ENCODE measurements at regions not wholly inside any gene's neighbourhood (a gene's known extent, or its start where the extent isn't known, plus 50 kb on each side); places are given as distances from the start of the nearest gene placed in this dataset.

- DNase-seq, result no peak
Observed at GRCh38 chr12:90366286-90366685, 588.7 kb downstream of the CCER1 start.

DNA sequence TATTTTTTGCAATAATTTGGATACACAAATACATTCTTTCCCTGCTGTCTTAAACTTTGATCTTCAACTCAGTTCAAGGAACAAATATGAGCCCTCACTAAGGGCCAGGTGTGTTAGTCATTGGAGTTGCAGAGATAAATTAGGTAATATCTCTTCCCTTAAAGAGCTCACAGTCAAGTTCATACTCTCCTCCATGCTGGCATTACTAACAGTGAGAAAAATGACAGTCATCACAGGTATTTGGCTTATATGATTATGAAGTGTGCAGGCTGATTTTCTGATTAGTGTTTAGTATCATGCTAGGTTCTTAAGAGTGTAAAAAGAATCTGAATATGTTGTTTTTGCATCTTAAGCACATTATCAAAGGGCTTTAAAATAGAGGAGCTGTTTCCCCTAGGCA lies 594.7 kb downstream of the CCER1 start:
- DNase-seq, result no peak

DNA sequence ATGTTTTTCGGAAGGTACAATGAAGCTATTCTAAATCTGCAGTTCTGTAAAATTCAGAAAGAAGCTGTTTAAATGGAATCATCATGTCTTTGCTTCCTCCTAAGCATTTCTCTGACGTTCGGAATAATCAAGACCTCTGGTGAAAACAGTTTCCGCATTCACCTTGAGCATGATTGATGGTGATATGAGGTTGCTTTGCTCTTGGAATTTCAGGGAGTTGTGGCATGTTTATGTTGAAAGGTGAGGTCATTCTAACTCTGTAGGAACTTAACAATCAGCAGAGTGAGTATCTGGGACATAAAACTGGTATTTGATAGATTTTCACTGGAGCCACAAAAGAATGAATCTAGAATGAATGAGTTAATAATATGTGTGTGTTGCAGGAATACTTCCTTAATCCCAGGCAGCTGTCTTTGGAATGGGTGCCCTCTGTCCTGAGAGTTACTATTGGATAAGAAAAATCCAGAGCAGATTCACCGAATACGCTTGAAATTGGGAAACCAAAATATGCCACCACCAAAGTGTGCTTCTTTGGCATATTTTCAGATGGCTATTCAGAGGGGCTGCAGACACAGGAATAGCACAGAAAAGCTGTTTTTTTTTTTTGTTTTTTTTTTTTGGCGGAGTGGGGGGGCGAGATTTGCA lies 599.1 kb downstream of the CCER1 start:
- DNase-seq, result no peak

DNA sequence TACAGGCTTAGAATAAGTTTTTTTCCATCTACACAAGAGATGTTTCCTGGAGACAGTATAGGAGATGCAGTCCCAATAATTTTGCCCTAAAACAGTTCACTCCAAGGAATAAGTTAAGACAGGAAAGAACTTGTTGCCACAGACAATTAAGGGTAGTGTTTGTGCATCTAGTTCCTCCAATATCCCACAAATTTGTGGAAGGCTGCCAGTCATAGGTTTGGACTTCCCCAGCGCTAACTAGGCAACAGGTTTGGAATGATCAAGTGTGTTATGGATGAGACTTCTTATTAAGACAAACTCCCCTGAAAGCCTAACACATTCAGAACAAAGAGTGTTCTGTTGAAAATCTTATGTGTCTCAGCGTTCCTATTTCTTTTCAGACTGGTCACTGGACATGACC lies 611.0 kb downstream of the CCER1 start:
- DNase-seq, result no peak

DNA sequence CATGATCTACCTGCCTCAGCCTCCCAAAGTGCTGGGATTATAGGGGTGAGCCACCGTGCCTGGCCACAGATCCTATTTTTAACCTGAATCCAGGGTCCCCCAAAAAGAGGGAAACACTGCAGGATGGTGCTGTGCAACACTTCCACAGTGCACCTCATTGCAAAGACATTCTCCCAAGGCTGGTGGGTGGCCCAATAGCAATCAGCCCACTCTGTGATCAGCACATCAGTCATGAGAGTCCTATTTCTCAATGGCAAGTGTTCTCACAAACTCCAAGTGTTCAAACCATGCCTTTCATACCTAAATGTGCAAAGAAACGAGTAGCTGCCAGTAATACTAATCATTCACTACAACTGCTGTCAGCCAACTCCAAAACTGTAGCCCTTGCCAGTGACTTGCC lies 612.9 kb downstream of the CCER1 start:
- no peak for DNase-seq

- no peak for DNase-seq
Observed at GRCh38 chr12:90339837-90340236, 615.1 kb downstream of the CCER1 start.

DNA sequence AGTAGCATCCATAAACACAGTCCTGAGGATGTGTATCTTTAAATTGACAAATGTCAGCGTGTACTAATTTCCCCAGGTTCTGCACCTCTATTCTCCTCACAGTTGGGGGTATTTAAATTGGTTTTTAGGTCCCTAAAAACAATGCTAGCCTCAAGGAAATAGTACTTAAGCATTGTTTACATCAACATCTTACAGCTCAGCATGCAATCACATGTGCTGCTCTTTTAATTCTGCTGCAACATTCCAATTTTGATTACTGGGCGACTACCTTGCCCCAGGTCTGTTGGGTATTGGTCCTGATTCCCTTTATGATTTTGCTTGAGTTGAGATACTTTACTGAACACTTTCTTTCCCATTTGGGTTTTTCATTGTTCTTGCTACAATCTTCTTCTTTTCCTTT lies 616.6 kb downstream of the CCER1 start:
- no peak for DNase-seq

GRCh38 chr12:90337018-90337417 lies 618.0 kb downstream of the CCER1 start:
- DNase-seq, result no peak

- DNase-seq, result no peak
Observed at GRCh38 chr12:90335566-90335965, 619.4 kb downstream of the CCER1 start.

DNA sequence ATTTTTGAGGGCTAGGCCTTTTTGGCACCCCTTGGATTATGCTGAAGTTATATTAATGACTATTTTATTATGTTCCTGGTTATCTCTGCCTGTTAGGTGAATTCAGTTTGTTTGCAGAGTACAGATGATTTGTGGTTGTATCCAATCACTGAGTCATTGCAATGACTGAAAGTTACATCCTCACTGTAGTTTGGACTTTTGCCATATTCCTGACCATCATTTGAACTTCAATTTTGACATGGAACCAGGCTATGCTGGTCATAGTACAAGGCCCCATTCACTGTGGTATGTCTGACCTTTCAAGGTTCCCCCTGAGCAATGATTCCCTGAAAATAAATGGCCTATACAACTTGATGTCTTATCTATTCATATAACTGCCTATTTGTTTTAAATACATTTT lies 621.0 kb downstream of the CCER1 start:
- no peak for DNase-seq

DNA sequence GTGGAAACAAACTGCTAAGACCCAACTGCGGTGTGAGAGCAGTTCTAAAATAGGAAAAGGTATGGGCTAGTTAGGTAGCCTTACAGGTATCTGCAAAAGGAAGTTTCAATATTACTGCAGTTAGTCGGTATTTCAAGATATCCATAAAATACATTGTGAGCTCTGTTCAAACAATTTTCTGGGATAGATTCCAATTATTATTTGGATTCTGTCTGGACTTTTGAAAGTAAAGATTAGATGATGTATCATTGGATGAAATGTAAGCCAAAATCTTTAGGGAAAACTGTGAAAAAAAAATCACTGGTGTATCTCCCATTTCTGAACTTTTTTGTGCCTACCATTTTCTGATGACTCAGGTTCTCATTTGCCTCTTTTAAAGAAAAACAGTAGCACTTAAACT lies 621.6 kb downstream of the CCER1 start:
- no peak for DNase-seq

GRCh38 chr12:90331821-90332220 lies 623.2 kb downstream of the CCER1 start:
- DNase-seq, result no peak

GRCh38 chr12:90331262-90331661 lies 622.6 kb upstream of the ATP2B1 start:
- DNase-seq, result no peak

GRCh38 chr12:90327793-90328743 lies 619.4 kb upstream of the ATP2B1 start:
- DNase-seq, result no peak

DNA sequence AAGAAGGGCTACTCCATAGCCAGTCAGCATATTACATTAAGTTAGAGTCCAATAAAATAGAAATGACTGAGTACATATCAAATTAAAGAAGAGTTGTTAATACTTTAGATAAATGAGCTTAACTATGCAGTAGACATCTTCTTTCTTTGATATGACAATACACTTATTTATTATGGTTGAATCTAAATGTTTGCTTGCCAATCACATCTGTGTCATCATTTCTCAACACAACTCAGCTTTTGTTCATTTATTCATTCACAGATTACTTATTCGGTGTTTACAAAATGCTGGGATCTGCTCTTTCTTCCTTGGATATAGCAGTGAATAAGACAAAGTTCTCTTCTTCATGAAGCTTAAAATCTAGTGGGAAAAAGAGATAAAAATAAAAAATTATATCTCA lies 614.6 kb upstream of the ATP2B1 start:
- DNase-seq, result no peak

DNA sequence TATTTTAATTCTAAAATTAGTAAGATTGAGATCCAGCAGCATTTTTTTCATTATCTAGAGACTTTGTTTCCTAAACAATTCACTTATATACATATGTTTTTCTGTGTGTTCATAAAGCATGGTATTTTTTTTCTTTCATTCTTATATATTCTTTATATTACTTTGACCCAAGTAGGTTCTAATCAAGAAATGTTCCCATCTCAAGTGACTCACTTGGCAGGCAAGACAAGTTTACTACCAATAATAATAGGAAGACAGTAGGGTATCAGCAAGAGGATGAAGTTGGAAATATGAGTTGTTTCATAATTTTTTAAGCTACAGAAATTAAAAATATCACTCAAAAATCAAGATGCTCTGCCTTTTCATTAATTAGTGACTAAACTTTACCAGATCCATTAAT lies 613.4 kb upstream of the ATP2B1 start:
- DNase-seq, result no peak

- no peak for DNase-seq
Observed at GRCh38 chr12:90321369-90321768, 612.7 kb upstream of the ATP2B1 start.

DNA sequence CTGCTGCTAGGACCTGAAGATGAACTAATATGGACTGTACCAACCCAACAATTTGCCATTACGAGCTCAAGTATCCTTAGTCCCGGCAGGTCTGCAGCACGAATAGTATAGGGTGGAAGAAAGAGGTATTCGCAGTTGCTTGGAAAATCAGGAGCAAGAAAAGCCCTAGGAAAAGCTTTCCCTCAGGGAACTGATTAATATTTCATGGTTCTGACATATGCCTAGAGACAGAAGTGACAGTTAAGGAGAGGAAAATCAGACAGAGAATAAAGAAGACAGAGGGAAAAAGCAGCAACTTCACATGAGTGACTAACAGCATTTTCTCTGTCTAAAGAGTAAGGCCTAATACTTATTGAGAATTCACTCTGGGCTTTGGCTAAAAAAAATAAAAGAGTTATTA lies 602.9 kb upstream of the ATP2B1 start:
- no peak for DNase-seq

- DNase-seq, result no peak
Observed at GRCh38 chr12:90305379-90305778, 596.7 kb upstream of the ATP2B1 start.

DNA sequence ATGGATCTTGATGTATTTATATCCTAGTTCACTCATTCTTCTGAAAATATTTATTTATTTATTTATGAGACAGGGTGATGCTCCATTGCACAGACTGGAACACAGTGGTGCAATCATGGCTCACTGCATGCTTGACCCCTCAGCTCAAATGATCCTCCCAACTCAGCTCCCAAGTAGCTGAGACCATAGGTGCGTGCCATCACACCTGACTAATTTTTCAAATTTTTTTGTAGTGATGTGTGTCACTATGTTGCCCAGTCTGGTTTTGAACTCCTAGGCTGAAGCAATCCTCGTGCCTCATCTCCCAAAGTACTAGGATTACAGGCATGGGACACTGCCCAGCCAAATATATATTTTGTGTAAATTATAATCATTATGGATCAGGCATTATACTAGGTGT lies 595.6 kb upstream of the ATP2B1 start:
- DNase-seq, result no peak

- DNase-seq, result no peak
Observed at GRCh38 chr12:90303771-90304170, 595.1 kb upstream of the ATP2B1 start.

DNA sequence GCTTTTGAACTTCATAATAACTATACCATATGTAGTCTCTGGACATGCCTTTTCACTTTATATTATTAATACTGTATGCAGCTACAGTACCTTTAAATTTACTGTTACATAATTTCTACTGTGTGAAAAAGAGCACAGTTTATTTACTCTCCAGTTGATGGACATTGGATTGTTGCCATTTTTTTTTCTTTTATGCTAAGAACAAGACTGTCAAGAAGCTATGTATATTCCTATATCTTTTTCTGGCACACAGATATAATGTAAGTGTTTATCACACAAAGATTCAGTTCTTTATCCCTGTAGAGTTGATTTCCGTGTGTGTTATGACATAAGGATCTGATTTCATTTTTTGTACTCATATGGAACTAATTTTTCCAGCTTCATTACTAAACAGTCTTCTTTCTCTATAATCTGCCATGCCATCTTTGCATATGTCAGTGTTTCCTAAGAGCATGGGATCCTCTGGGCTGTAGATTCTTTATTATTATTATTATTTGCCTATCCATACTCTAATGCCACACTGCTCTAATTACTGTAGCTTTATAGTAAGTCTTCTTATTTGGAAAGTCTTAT lies 593.0 kb upstream of the ATP2B1 start:
- DNase-seq, result no peak

DNA sequence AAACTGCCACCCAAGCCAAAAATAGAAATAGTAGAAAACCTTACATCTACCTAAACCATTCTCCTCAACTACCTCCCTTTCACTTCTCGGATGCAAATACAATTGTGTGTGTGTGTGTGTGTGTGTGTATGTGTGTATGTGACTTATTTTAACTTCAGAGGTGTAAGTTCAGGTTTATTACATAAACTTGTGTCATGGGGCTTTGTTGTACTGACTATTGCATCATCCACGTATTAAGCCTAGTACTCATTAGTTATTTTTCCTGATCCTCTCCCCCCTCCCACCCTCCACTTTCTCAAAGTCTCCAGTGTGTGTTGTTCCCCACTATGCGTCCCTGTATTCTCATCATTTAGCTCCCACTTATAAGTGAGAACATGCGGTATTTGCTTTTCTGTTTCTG lies 592.5 kb upstream of the ATP2B1 start:
- DNase-seq, result no peak

- no peak for DNase-seq
Observed at GRCh38 chr12:90299666-90300065, 591.0 kb upstream of the ATP2B1 start.

All from activated T-cell treated with anti-CD3 and anti-CD28 coated beads, Interleukin-2, amount 50 U/mL, for 1 hour (primary cell).